OCI-LY3 (cell line): ENCODE measurements at regions not wholly inside any gene's neighbourhood (a gene's known extent, or its start where the extent isn't known, plus 50 kb on each side); places are given as distances from the start of the nearest gene placed in this dataset.

Experiments used
- H2AFZ ChIP-seq: fragments of 200-600, 300-600 bp; shearing (Covaris generic); 2 replicates; pipeline ENCODE4 v1.6.0; 2014; ENCODE audit warnings: antibody characterized with exemption, low read depth, low read length
- H3K27ac ChIP-seq: fragments of 200-600, 300-600 bp; sonication (generic); 2 replicates; pipeline ENCODE4 v1.5.1; 2014; ENCODE audit warnings: mild to moderate bottlenecking, low read length, moderate library complexity, mixed read lengths
- H3K27me3 ChIP-seq: fragments of 200-600, 300-600 bp; sonication (generic); 2 replicates; pipeline ENCODE4 v1.6.1; 2014; ENCODE audit warnings: low read depth, low read length, mixed read lengths
- H3K36me3 ChIP-seq: fragments of 200-600, 300-600 bp; sonication (generic); replicated peaks from 2 replicates; pipeline ENCODE3; 2014; ENCODE audit warnings: low read depth, low read length, mixed read lengths
- H3K4me1 ChIP-seq: fragments of 300-600, 200-600 bp; sonication (generic); 2 replicates; pipeline ENCODE4 v1.6.1; 2014; ENCODE audit warnings: low read length, mixed read lengths
- H3K4me2 ChIP-seq: fragments of 200-600, 300-600 bp; sonication (generic); 2 replicates; pipeline ENCODE4 v1.6.1; 2014; ENCODE audit warnings: low read length, mixed read lengths
- H3K4me3 ChIP-seq: fragments of 300-600, 200-600 bp; sonication (generic); 2 replicates; pipeline ENCODE4 v1.5.1; 2014; ENCODE audit warnings: antibody characterized with exemption, mild to moderate bottlenecking, low read length, moderate library complexity
- H3K79me2 ChIP-seq: fragments of 300-600, 200-600 bp; shearing (Covaris generic); 2 replicates; pipeline ENCODE4 v1.6.1; 2014; ENCODE audit warnings: mild to moderate bottlenecking, low read length, mixed read lengths
- H3K9ac ChIP-seq: fragments of 300-600, 200-600 bp; shearing (Covaris generic); 2 replicates; pipeline ENCODE4 v1.6.0; 2014; ENCODE audit warnings: mild to moderate bottlenecking, low read length, moderate library complexity
- H3K9me3 ChIP-seq: fragments of 200-600, 300-600 bp; shearing (Covaris generic); 2 replicates; pipeline ENCODE4 v1.6.1; 2014; ENCODE audit warnings: low read length, mixed read lengths; ENCODE audit not compliant: insufficient read depth
- H4K20me1 ChIP-seq: fragments of 200-600, 300-600 bp; sonication (generic); 2 replicates; pipeline ENCODE4 v1.6.1; 2016; ENCODE audit warnings: low read length, mixed read lengths; ENCODE audit not compliant: insufficient read depth
- EZH2phosphoT487 ChIP-seq: fragments of 200-600 bp; shearing (Covaris generic); IDR thresholded peaks from 2 replicates; pipeline ENCODE4 v1.6.1; 2018; ENCODE audit warnings: antibody characterized with exemption, mixed run types, low read depth
- TF ChIP-seq, protein P1 (sequence below): fragments of 200-600, 300-600 bp; sonication (generic); IDR thresholded peaks from 2 replicates; pipeline ENCODE4 v1.5.1; 2014; ENCODE audit warnings: antibody characterized with exemption, low read length, low read depth

DNA sequence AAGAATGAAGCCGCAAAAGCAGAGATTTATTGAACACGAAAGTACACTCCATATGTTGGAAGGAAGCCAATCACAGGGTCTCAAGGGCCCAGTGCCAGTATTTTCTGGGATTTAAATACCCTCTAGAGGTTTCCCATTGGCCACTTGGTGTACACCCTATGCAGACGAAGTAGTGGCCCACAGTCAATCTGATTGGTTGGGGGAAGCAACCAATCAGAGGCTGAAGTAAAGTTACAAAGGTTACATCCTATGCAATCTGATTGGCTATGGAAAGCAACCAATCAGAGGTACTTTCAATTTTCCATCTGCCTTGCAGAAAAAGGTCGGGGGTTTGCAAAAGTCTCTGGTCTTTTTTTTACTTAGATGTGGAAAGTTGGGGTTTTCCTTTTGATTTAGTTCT is 481.3 kb upstream of the NRP1 start:
- Histone ChIP-seq H3K36me3 (no peaks in the 10 kb centered on the region), H2AFZ (no peak overlapping the region), H3K9me3 (no peaks in the 10 kb centered on the region), H3K4me3 (no peak overlapping the region), H3K79me2 (no peaks in the 10 kb centered on the region), H3K4me2 (no peak overlapping the region), H3K4me1 (no peaks in the 10 kb centered on the region), H3K27me3 (no peaks in the 10 kb centered on the region), H3K9ac (no peak overlapping the region), H4K20me1 (no peaks in the 10 kb centered on the region), H3K27ac (no peak overlapping the region)
- TF ChIP-seq, protein P1, sequence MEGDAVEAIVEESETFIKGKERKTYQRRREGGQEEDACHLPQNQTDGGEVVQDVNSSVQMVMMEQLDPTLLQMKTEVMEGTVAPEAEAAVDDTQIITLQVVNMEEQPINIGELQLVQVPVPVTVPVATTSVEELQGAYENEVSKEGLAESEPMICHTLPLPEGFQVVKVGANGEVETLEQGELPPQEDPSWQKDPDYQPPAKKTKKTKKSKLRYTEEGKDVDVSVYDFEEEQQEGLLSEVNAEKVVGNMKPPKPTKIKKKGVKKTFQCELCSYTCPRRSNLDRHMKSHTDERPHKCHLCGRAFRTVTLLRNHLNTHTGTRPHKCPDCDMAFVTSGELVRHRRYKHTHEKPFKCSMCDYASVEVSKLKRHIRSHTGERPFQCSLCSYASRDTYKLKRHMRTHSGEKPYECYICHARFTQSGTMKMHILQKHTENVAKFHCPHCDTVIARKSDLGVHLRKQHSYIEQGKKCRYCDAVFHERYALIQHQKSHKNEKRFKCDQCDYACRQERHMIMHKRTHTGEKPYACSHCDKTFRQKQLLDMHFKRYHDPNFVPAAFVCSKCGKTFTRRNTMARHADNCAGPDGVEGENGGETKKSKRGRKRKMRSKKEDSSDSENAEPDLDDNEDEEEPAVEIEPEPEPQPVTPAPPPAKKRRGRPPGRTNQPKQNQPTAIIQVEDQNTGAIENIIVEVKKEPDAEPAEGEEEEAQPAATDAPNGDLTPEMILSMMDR = no peak
- TF ChIP-seq EZH2phosphoT487 = no peak

DNA sequence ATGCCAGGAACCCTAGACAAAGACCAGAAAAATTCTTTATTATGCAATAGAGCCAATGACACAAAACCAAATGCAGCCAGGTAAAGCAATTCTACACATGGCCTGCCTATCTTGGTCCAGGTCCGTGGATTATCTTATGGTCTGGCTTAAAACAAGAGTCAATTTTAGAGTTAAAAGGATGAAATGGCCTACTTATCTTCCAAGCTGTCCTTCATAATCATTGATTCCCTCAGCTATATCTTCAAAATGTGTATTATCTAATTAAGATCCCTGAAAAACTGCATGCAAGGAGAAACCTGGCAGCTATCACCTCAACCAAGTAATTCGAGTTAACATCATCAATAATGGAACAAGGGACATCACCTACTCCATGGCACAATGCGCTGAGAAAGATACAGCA is 479.4 kb upstream of the NRP1 start:
- Histone ChIP-seq H3K4me1 (no peaks in the 10 kb centered on the region), H2AFZ (no peak overlapping the region), H3K79me2 (no peaks in the 10 kb centered on the region), H3K4me2 (no peak overlapping the region), H4K20me1 (no peaks in the 10 kb centered on the region), H3K27me3 (no peaks in the 10 kb centered on the region), H3K27ac (no peak overlapping the region), H3K9ac (no peak overlapping the region), H3K36me3 (no peaks in the 10 kb centered on the region), H3K4me3 (no peak overlapping the region), H3K9me3 (no peaks in the 10 kb centered on the region)
- TF ChIP-seq EZH2phosphoT487 = no peak
- TF ChIP-seq, protein P1 = no peak

DNA sequence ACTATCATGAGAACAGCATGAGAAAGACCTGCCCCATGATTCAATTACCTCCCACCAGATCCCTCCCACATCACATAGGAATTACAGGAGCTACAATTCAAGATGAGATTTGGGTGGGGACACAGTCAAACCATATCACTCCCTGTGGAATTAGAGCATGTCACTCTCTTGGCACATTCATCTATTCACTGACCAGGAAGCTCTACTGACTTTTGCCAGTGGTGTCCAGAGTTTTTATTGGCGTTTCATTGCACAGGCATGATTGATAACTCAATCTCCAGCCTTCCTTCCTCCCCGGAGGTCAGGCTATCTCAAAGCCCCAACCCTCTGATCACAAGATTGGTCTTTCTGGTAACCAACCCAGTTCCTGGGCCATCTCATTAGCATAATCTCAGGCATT is 478.9 kb upstream of the NRP1 start:
- no peak overlapping the region for H3K4me2 ChIP-seq
- no peaks in the 10 kb centered on the region for H3K9me3 ChIP-seq
- H3K4me3 ChIP-seq = no peak overlapping the region
- no peaks in the 10 kb centered on the region for H3K79me2 ChIP-seq
- H2AFZ ChIP-seq = no peak overlapping the region
- no peaks in the 10 kb centered on the region for H3K27me3 ChIP-seq
- H3K9ac ChIP-seq = no peak overlapping the region
- H3K4me1 ChIP-seq = no peaks in the 10 kb centered on the region
- H3K27ac ChIP-seq = no peak overlapping the region
- H4K20me1 ChIP-seq = no peaks in the 10 kb centered on the region
- TF ChIP-seq, protein P1 = no peak
- no peak for TF ChIP-seq EZH2phosphoT487
- H3K36me3 ChIP-seq = no peaks in the 10 kb centered on the region

DNA sequence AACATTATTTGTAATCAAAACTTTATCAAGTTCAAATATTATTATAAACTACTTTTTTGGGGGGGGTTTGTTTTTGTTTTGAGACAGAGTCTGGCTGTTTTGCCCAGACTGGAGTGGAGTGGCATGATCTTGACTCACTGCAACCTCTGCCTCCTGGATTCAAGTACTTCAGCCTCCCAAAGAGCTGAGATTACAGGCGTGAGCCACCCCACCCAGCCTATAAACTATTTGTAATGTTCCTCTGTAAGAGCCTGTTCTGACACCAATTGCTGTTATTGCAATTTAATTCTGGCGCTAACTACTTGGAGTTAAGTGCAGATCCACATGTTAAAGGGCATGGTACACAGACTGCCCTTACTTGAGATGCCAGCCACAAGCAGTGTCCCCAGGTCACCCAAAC is 478.1 kb upstream of the NRP1 start:
- Histone ChIP-seq H3K27ac (no peak overlapping the region), H3K9me3 (no peaks in the 10 kb centered on the region), H3K36me3 (no peaks in the 10 kb centered on the region), H2AFZ (no peak overlapping the region), H3K4me3 (no peak overlapping the region), H3K79me2 (no peaks in the 10 kb centered on the region), H3K27me3 (no peaks in the 10 kb centered on the region), H3K9ac (no peak overlapping the region), H4K20me1 (no peaks in the 10 kb centered on the region), H3K4me1 (no peaks in the 10 kb centered on the region), H3K4me2 (no peak overlapping the region)
- TF ChIP-seq, protein P1 = no peak
- TF ChIP-seq EZH2phosphoT487 = no peak
